ENCODE measurements at regions not wholly inside any gene's neighbourhood (a gene's known extent, or its start where the extent isn't known, plus 50 kb on each side); places are given as distances from the start of the nearest gene placed in this dataset.

GRCh38 chr2:13545320-13545719 lies 828.6 kb downstream of the TRIB2 start:
- no peak overlapping the region for H3K4me3 ChIP-seq
- peak in 2 of 8 experiments; percentile 27 to 42 for ATAC-seq (replicated peaks in 6 of 8)
- WGBS, 10 experiments: 0 to 100% (median 58%) methylated on average over 1 to 2 of the region's 2 CpGs; no CpG with 5 or more reads in 4 of the 10 experiments
- in situ Hi-C loops (cut with MboI; ENCODE audit: low pct_unique_long_range_greater_than_20kb in 2 of 9, low sequenced_read_pairs in 9 of 9, unreplicated experiment in 9 of 9): no loop called here
- H3K27ac ChIP-seq: no peak overlapping the region
- H3K4me1 ChIP-seq (replicated peaks in 1 of 2): no peaks in the 10 kb centered on the region

GRCh38 chr2:13546131-13546530 lies 829.4 kb downstream of the TRIB2 start:
- H3K4me1 ChIP-seq (replicated peaks in 1 of 2): no peaks in the 10 kb centered on the region
- no peak overlapping the region for H3K27ac ChIP-seq
- no peak for ATAC-seq (replicated peaks in 6 of 8)
- 25 to 100% (median 75%) methylated on average over 1 of the region's 1 CpG; no CpG with 5 or more reads in 2 of the 10 experiments for WGBS, 10 experiments
- in situ Hi-C loops (cut with MboI; ENCODE audit: low pct_unique_long_range_greater_than_20kb in 2 of 9, low sequenced_read_pairs in 9 of 9, unreplicated experiment in 9 of 9): no loop called here
- H3K4me3 ChIP-seq: no peak overlapping the region

GRCh38 chr2:13550285-13551231 lies 833.8 kb downstream of the TRIB2 start:
- no peak for ATAC-seq (replicated peaks in 6 of 8)
- in situ Hi-C loops (cut with MboI; ENCODE audit: low pct_unique_long_range_greater_than_20kb in 2 of 9, low sequenced_read_pairs in 9 of 9, unreplicated experiment in 9 of 9): no loop called here
- 0 to 95% (median 71%) methylated on average over 1 to 6 of the region's 6 CpGs for WGBS, 10 experiments
- no peaks in the 10 kb centered on the region for H3K4me1 ChIP-seq (replicated peaks in 1 of 2)
- no peak overlapping the region for H3K4me3 ChIP-seq
- H3K27ac ChIP-seq: no peak overlapping the region

GRCh38 chr2:13558368-13558767 lies 841.6 kb downstream of the TRIB2 start:
- ATAC-seq (replicated peaks in 6 of 8): peak in 3 of 8 experiments; percentile 93 to 99 (median 98)
- Histone ChIP-seq H3K4me3 (no peak overlapping the region), H3K4me1 (replicated peaks in 1 of 2) (no peaks in the 10 kb centered on the region), H3K27ac (no peak overlapping the region)
- in situ Hi-C loops (cut with MboI; ENCODE audit: low pct_unique_long_range_greater_than_20kb in 2 of 9, low sequenced_read_pairs in 9 of 9, unreplicated experiment in 9 of 9): no loop called here
- WGBS, 10 experiments: 4 to 91% (median 46%) methylated on average over 1 to 3 of the region's 3 CpGs; no CpG with 5 or more reads in 4 of the 10 experiments

GRCh38 chr2:13560322-13560721 lies 843.6 kb downstream of the TRIB2 start:
- in situ Hi-C loops (cut with MboI; ENCODE audit: low pct_unique_long_range_greater_than_20kb in 2 of 9, low sequenced_read_pairs in 9 of 9, unreplicated experiment in 9 of 9): no loop called here
- no peak overlapping the region for H3K4me3 ChIP-seq
- no peaks in the 10 kb centered on the region for H3K4me1 ChIP-seq (replicated peaks in 1 of 2)
- H3K27ac ChIP-seq: no peak overlapping the region
- ATAC-seq (replicated peaks in 6 of 8): no peak

GRCh38 chr2:13572466-13572865 lies 855.7 kb downstream of the TRIB2 start:
- Histone ChIP-seq H3K27ac (no peak overlapping the region), H3K4me3 (no peak overlapping the region), H3K4me1 (replicated peaks in 1 of 2) (peaks cover 0 to 12% of the 10 kb centered on the region in 2 donors)
- in situ Hi-C loops (cut with MboI; ENCODE audit: low pct_unique_long_range_greater_than_20kb in 2 of 9, low sequenced_read_pairs in 9 of 9, unreplicated experiment in 9 of 9): no loop called here
- 0 to 100% (median 40%) methylated on average over 1 to 2 of the region's 2 CpGs; no CpG with 5 or more reads in 1 of the 10 experiments for WGBS, 10 experiments
- ATAC-seq (replicated peaks in 6 of 8): peak in 3 of 8 experiments; percentile 25 to 55 (median 33)

- Histone ChIP-seq H3K27ac (no peak overlapping the region), H3K4me1 (replicated peaks in 1 of 2) (peaks cover 0 to 14% of the 10 kb centered on the region in 2 donors), H3K4me3 (no peak overlapping the region)
- no peak for ATAC-seq (replicated peaks in 6 of 8)
- WGBS, 10 experiments: 80 to 100% (median 93%) methylated on average over 1 to 2 of the region's 2 CpGs; no CpG with 5 or more reads in 6 of the 10 experiments
- in situ Hi-C loops (cut with MboI; ENCODE audit: low pct_unique_long_range_greater_than_20kb in 2 of 9, low sequenced_read_pairs in 9 of 9, unreplicated experiment in 9 of 9): no loop called here
Measured at GRCh38 chr2:13574831-13575230, 858.1 kb downstream of the TRIB2 start.

- peak in 5 of 8 experiments; percentile 60 to 87 (median 79) for ATAC-seq (replicated peaks in 6 of 8)
- in situ Hi-C loops (cut with MboI; ENCODE audit: low pct_unique_long_range_greater_than_20kb in 2 of 9, low sequenced_read_pairs in 9 of 9, unreplicated experiment in 9 of 9): no loop called here
- Histone ChIP-seq H3K4me3 (no peak overlapping the region), H3K4me1 (replicated peaks in 1 of 2) (peaks cover 0 to 14% of the 10 kb centered on the region in 2 donors), H3K27ac (peak overlapping the region in 1 of 2 donors; percentile 39)
- WGBS, 10 experiments: 0 to 100% (median 80%) methylated on average over 1 to 2 of the region's 2 CpGs; no CpG with 5 or more reads in 1 of the 10 experiments
Measured at GRCh38 chr2:13576406-13577036, 859.8 kb downstream of the TRIB2 start.

GRCh38 chr2:13578547-13578946 lies 861.8 kb downstream of the TRIB2 start:
- in situ Hi-C loops (cut with MboI; ENCODE audit: low pct_unique_long_range_greater_than_20kb in 2 of 9, low sequenced_read_pairs in 9 of 9, unreplicated experiment in 9 of 9): no loop called here
- Histone ChIP-seq H3K4me1 (replicated peaks in 1 of 2) (peaks cover 0 to 14% of the 10 kb centered on the region in 2 donors), H3K27ac (no peak overlapping the region), H3K4me3 (no peak overlapping the region)
- no peak for ATAC-seq (replicated peaks in 6 of 8)
- 0 to 100% (median 67%) methylated on average over 1 of the region's 1 CpG; no CpG with 5 or more reads in 2 of the 10 experiments for WGBS, 10 experiments

GRCh38 chr2:13581471-13581870 lies 864.7 kb downstream of the TRIB2 start:
- H3K27ac ChIP-seq: no peak overlapping the region
- WGBS, 10 experiments: 37 to 100% (median 92%) methylated on average over 2 to 6 of the region's 10 CpGs; no CpG with 5 or more reads in 4 of the 10 experiments

GRCh38 chr2:13583609-13584008 lies 866.9 kb downstream of the TRIB2 start:
- no peak for ATAC-seq (replicated peaks in 6 of 8)
- Histone ChIP-seq H3K4me3 (no peak overlapping the region), H3K4me1 (replicated peaks in 1 of 2) (no peaks in the 10 kb centered on the region), H3K27ac (no peak overlapping the region)
- in situ Hi-C loops (cut with MboI; ENCODE audit: low pct_unique_long_range_greater_than_20kb in 2 of 9, low sequenced_read_pairs in 9 of 9, unreplicated experiment in 9 of 9): no loop called here

More at GRCh38 chr2:13581471-13581870, 864.7 kb downstream of the TRIB2 start:
- ATAC-seq (replicated peaks in 6 of 8): no peak
- Histone ChIP-seq H3K4me3 (no peak overlapping the region), H3K4me1 (replicated peaks in 1 of 2) (peaks cover 0 to 11% of the 10 kb centered on the region in 2 donors)
- in situ Hi-C loops (cut with MboI; ENCODE audit: low pct_unique_long_range_greater_than_20kb in 2 of 9, low sequenced_read_pairs in 9 of 9, unreplicated experiment in 9 of 9): no loop called here

GRCh38 chr2:13584020-13584419 lies 867.3 kb downstream of the TRIB2 start:
- WGBS, 10 experiments: 0 to 92% (median 50%) methylated on average over 1 to 2 of the region's 2 CpGs; no CpG with 5 or more reads in 1 of the 10 experiments
- no peak overlapping the region for H3K27ac ChIP-seq
- H3K4me3 ChIP-seq: no peak overlapping the region
- no peak for ATAC-seq (replicated peaks in 6 of 8)
- H3K4me1 ChIP-seq (replicated peaks in 1 of 2): no peaks in the 10 kb centered on the region
- in situ Hi-C loops (cut with MboI; ENCODE audit: low pct_unique_long_range_greater_than_20kb in 2 of 9, low sequenced_read_pairs in 9 of 9, unreplicated experiment in 9 of 9): no loop called here

- in situ Hi-C loops (cut with MboI; ENCODE audit: low pct_unique_long_range_greater_than_20kb in 2 of 9, low sequenced_read_pairs in 9 of 9, unreplicated experiment in 9 of 9): no loop called here
- H3K27ac ChIP-seq: no peak overlapping the region
- H3K4me1 ChIP-seq (replicated peaks in 1 of 2): no peaks in the 10 kb centered on the region
- H3K4me3 ChIP-seq: no peak overlapping the region
- ATAC-seq (replicated peaks in 6 of 8): no peak
Measured at GRCh38 chr2:13585732-13586131, 869.0 kb downstream of the TRIB2 start.
